ENCODE measurements at regions not wholly inside any gene's neighbourhood (a gene's known extent, or its start where the extent isn't known, plus 50 kb on each side); places are given as distances from the start of the nearest gene placed in this dataset.

- no peak for TF ChIP-seq CTCF (conservative IDR thresholded peaks at IDR 0.05)
- peak overlapping the region; percentile 99; the same call in 1 of the 2 replicates for H3K27ac ChIP-seq
These were observed 124.2 kb upstream of the ZNF746 start for GRCh38 chr7:149621776-149622175.

GRCh38 chr7:149620961-149621360, 123.4 kb upstream of the ZNF746 start:
- H3K27ac ChIP-seq = no peak overlapping the region
- TF ChIP-seq CTCF (conservative IDR thresholded peaks at IDR 0.05) = no peak

GRCh38 chr7:149616898-149617297, 119.3 kb upstream of the ZNF746 start:
- TF ChIP-seq CTCF (conservative IDR thresholded peaks at IDR 0.05) = no peak
- peak overlapping the region; percentile 52 for H3K27ac ChIP-seq

GRCh38 chr7:149615690-149616270, 118.2 kb upstream of the ZNF746 start:
- H3K27ac ChIP-seq = peak overlapping the region; percentile 52; the same call in 1 of the 2 replicates
- peak; percentile 56 for TF ChIP-seq CTCF (conservative IDR thresholded peaks at IDR 0.05)

- no peak overlapping the region for H3K27ac ChIP-seq
- no peak for TF ChIP-seq CTCF (conservative IDR thresholded peaks at IDR 0.05)
These were observed 112.9 kb upstream of the ZNF746 start for GRCh38 chr7:149610441-149611011.

- TF ChIP-seq CTCF (conservative IDR thresholded peaks at IDR 0.05) = no peak
- H3K27ac ChIP-seq = no peak overlapping the region
These were observed 110.6 kb upstream of the ZNF746 start for GRCh38 chr7:149608168-149608567.

- no peak overlapping the region for H3K27ac ChIP-seq
- no peak for TF ChIP-seq CTCF (conservative IDR thresholded peaks at IDR 0.05)
These were observed 110.1 kb upstream of the ZNF746 start for GRCh38 chr7:149607683-149608082.
